ENCODE measurements at regions not wholly inside any gene's neighbourhood (a gene's known extent, or its start where the extent isn't known, plus 50 kb on each side); places are given as distances from the start of the nearest gene placed in this dataset.

DNA sequence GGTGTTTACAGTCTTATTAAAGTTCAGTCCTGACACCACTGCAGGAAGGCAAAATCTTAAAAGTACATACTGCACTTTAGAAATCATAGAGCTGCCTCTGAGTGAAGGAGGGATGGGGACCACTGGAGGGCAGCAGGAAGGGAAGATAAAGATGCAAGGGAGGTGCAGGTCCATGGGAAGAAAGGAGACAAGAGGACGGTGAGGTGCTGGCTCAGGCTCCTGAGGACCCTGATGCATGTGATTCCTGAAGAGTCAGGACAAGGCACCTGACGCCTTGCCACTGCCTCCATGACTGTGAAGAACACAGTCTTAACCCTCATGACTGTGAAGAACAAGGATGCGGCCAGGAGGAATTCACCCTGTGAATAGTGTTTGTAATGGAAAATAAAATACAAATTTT is 116.2 kb upstream of the NPAS2 start:
- FAIRE-seq (no peak), DNase-seq (ENCODE audit: low read depth, low spot score) (no peak), ATAC-seq (no peak)
- CTCF ChIA-PET, result no interaction called here
- H3K9ac ChIP-seq (ENCODE audit: control insufficient read depth, insufficient read depth, low read length), result no peak overlapping the region
- WGBS (ENCODE audit: insufficient coverage, insufficient replicate concordance, low lambda C conversion rate, missing lambda C conversion rate), result 0% methylated on average over 3 of the region's 3 CpGs
- no peak overlapping the region for H3K27ac ChIP-seq (ENCODE audit: control insufficient read depth, insufficient read depth)
- H3K27me3 ChIP-seq (replicated peaks in 1 of 2; ENCODE audit: control insufficient read depth in 2 of 2, insufficient read depth in 2 of 2, low read length in 1 of 2), result no peaks in the 10 kb centered on the region; a peak in 1 of 4 replicates
- no TSS peak for BruUV-seq (replicated peaks)
- H3K79me2 ChIP-seq (ENCODE audit: control insufficient read depth, insufficient read depth, low read length), result no peaks in the 10 kb centered on the region
- RAD21 ChIA-PET (ENCODE audit: unreplicated experiment), result no interaction called here
- SMC1A ChIA-PET (ENCODE audit: uncharacterized antibody, unreplicated experiment), result no interaction called here
- H4K20me1 ChIP-seq (ENCODE audit: control insufficient read depth, insufficient read depth), result no peaks in the 10 kb centered on the region
- H3K4me2 ChIP-seq (ENCODE audit: control insufficient read depth, insufficient read depth), result no peak overlapping the region
- POLR2A ChIA-PET, result no interaction called here
- no peaks in the 10 kb centered on the region for H3K36me3 ChIP-seq (ENCODE audit: control insufficient read depth in 2 of 2, insufficient read depth in 2 of 2, low read length in 1 of 2)
- H3K4me3 ChIP-seq, result no peak overlapping the region
- H3K4me1 ChIP-seq (ENCODE audit: control insufficient read depth, insufficient read depth, low read length), result no peaks in the 10 kb centered on the region
- in situ Hi-C loops (cut with MboI) (no loop called here), intact Hi-C loops (cut with micrococcal nuclease; ENCODE audit: unreplicated experiment) (no loop called here)
- no peak overlapping the region for H2AFZ ChIP-seq (ENCODE audit: control insufficient read depth, low read depth, low read length)
- TF ChIP-seq CBFB (IDR thresholded peaks at IDR 0.05; ENCODE audit: low read depth), result no peak
- TF ChIP-seq ZNF622 (IDR thresholded peaks at IDR 0.05), result no peak
- TF ChIP-seq IKZF1 (conservative IDR thresholded peaks at IDR 0.05), result no peak
- no peak for TF ChIP-seq MEF2B (IDR thresholded peaks at IDR 0.05; ENCODE audit: partially characterized antibody, poor library complexity, severe bottlenecking)
- no peak for TF ChIP-seq MXI1 (IDR thresholded peaks at IDR 0.05; ENCODE audit: low read depth, low read length)
- no peak for TF ChIP-seq SMAD5 (IDR thresholded peaks at IDR 0.05; ENCODE audit: low read depth)
- TF ChIP-seq BRCA1 (IDR thresholded peaks at IDR 0.05; ENCODE audit: low read depth, low read length), result no peak
- TF ChIP-seq IKZF2 (IDR thresholded peaks at IDR 0.05), result no peak
- no peak for TF ChIP-seq ESRRA (IDR thresholded peaks at IDR 0.05; ENCODE audit: low read length)
- no peak for TF ChIP-seq RAD21 (IDR thresholded peaks at IDR 0.05; ENCODE audit: insufficient read depth, low read depth, low read length)
- TF ChIP-seq, protein P1, sequence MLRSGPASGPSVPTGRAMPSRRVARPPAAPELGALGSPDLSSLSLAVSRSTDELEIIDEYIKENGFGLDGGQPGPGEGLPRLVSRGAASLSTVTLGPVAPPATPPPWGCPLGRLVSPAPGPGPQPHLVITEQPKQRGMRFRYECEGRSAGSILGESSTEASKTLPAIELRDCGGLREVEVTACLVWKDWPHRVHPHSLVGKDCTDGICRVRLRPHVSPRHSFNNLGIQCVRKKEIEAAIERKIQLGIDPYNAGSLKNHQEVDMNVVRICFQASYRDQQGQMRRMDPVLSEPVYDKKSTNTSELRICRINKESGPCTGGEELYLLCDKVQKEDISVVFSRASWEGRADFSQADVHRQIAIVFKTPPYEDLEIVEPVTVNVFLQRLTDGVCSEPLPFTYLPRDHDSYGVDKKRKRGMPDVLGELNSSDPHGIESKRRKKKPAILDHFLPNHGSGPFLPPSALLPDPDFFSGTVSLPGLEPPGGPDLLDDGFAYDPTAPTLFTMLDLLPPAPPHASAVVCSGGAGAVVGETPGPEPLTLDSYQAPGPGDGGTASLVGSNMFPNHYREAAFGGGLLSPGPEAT (IDR thresholded peaks at IDR 0.05; ENCODE audit: low read depth), result no peak
- no peak for TF ChIP-seq ZNF207 (IDR thresholded peaks at IDR 0.05; ENCODE audit: borderline replicate concordance)
- no peak for TF ChIP-seq SMARCA5 (IDR thresholded peaks at IDR 0.05)
- TF ChIP-seq BMI1 (IDR thresholded peaks at IDR 0.05; ENCODE audit: borderline replicate concordance), result no peak
- TF ChIP-seq ZZZ3 (IDR thresholded peaks at IDR 0.05; ENCODE audit: control insufficient read depth, insufficient read length, low read depth), result no peak
- no peak for TF ChIP-seq NFIC (IDR thresholded peaks at IDR 0.05; ENCODE audit: low read depth, low read length)
- no peak for TF ChIP-seq ATF7 (IDR thresholded peaks at IDR 0.05; ENCODE audit: low read depth)
- TF ChIP-seq, protein P2, sequence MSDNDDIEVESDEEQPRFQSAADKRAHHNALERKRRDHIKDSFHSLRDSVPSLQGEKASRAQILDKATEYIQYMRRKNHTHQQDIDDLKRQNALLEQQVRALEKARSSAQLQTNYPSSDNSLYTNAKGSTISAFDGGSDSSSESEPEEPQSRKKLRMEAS (IDR thresholded peaks at IDR 0.05; ENCODE audit: low read depth, low read length), result no peak
- TF ChIP-seq, protein P3, sequence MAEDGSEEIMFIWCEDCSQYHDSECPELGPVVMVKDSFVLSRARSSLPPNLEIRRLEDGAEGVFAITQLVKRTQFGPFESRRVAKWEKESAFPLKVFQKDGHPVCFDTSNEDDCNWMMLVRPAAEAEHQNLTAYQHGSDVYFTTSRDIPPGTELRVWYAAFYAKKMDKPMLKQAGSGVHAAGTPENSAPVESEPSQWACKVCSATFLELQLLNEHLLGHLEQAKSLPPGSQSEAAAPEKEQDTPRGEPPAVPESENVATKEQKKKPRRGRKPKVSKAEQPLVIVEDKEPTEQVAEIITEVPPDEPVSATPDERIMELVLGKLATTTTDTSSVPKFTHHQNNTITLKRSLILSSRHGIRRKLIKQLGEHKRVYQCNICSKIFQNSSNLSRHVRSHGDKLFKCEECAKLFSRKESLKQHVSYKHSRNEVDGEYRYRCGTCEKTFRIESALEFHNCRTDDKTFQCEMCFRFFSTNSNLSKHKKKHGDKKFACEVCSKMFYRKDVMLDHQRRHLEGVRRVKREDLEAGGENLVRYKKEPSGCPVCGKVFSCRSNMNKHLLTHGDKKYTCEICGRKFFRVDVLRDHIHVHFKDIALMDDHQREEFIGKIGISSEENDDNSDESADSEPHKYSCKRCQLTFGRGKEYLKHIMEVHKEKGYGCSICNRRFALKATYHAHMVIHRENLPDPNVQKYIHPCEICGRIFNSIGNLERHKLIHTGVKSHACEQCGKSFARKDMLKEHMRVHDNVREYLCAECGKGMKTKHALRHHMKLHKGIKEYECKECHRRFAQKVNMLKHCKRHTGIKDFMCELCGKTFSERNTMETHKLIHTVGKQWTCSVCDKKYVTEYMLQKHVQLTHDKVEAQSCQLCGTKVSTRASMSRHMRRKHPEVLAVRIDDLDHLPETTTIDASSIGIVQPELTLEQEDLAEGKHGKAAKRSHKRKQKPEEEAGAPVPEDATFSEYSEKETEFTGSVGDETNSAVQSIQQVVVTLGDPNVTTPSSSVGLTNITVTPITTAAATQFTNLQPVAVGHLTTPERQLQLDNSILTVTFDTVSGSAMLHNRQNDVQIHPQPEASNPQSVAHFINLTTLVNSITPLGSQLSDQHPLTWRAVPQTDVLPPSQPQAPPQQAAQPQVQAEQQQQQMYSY (CRISPR knock-in tag; IDR thresholded peaks at IDR 0.05), result no peak
- TF ChIP-seq STAT1 (conservative IDR thresholded peaks at IDR 0.05), result no peak
- no peaks in the 10 kb centered on the region for H3K9me3 ChIP-seq (replicated peaks; ENCODE audit: control insufficient read depth, insufficient read depth, low read length)

Data from GM12878 (cell line).